Bronchial epithelial cell (primary cell): ENCODE measurements at regions not wholly inside any gene's neighbourhood (a gene's known extent, or its start where the extent isn't known, plus 50 kb on each side); places are given as distances from the start of the nearest gene placed in this dataset.

Experiments used
- DNase-seq: peaks from one replicate; pipeline ENCODE4 v3.0.0-alpha.2; 2010; ENCODE audit warnings: low read depth
- FAIRE-seq: peaks from 2 replicates; lab custom pipeline; 2011; peaks lifted over from hg19 to GRCh38; lab: Jason Lieb, UNC
- H3K27me3 ChIP-seq: 2 replicates; pipeline ENCODE4 v1.5.1; 2011; ENCODE audit warnings: low read length; ENCODE audit not compliant: control insufficient read depth, insufficient read depth
- H3K36me3 ChIP-seq: 2 replicates; pipeline ENCODE4 v1.5.1; 2011; ENCODE audit warnings: low read length; ENCODE audit not compliant: control insufficient read depth, insufficient read depth
- H3K4me3 ChIP-seq: 2 replicates; pipeline ENCODE4 v1.5.1; 2011; ENCODE audit warnings: mild to moderate bottlenecking, low read depth, low read length, control low read depth
- CTCF ChIP-seq: IDR thresholded peaks from 2 replicates; pipeline ENCODE4 v1.5.1; 2011; ENCODE audit warnings: mild to moderate bottlenecking, moderate library complexity, low read length, control low read depth, inconsistent platforms; ENCODE audit not compliant: insufficient read depth, severe bottlenecking

- FAIRE-seq (no peak), DNase-seq (no peak)
- Histone ChIP-seq H3K36me3 (no peaks in the 10 kb centered on the region), H3K27me3 (no peaks in the 10 kb centered on the region), H3K4me3 (no peak overlapping the region)
- no peak for TF ChIP-seq CTCF
These were observed 771.4 kb downstream of the AACS start for GRCh38 chr12:125836647-125837046.

- FAIRE-seq (no peak), DNase-seq (no peak)
- no peak overlapping the region for H3K4me3 ChIP-seq
- H3K36me3 ChIP-seq: no peaks in the 10 kb centered on the region
- H3K27me3 ChIP-seq: no peaks in the 10 kb centered on the region
- TF ChIP-seq CTCF: no peak
These were observed 776.1 kb downstream of the AACS start for GRCh38 chr12:125841332-125841731.

GRCh38 chr12:125852116-125852515, 786.9 kb downstream of the AACS start:
- DNase-seq (no peak), FAIRE-seq (peak; percentile 13)
- H3K27me3 ChIP-seq: no peaks in the 10 kb centered on the region
- no peak overlapping the region for H3K4me3 ChIP-seq
- no peaks in the 10 kb centered on the region for H3K36me3 ChIP-seq
- TF ChIP-seq CTCF: no peak

- Histone ChIP-seq H3K4me3 (no peak overlapping the region), H3K36me3 (no peaks in the 10 kb centered on the region), H3K27me3 (no peaks in the 10 kb centered on the region)
- TF ChIP-seq CTCF: no peak
- no peak for FAIRE-seq
- no peak for DNase-seq
These were observed 787.4 kb downstream of the AACS start for GRCh38 chr12:125852679-125853078.

GRCh38 chr12:125853670-125854069, 788.4 kb downstream of the AACS start:
- FAIRE-seq (no peak), DNase-seq (no peak)
- Histone ChIP-seq H3K27me3 (no peaks in the 10 kb centered on the region), H3K4me3 (no peak overlapping the region), H3K36me3 (no peaks in the 10 kb centered on the region)
- no peak for TF ChIP-seq CTCF

GRCh38 chr12:125856366-125856765, 791.1 kb downstream of the AACS start:
- Histone ChIP-seq H3K4me3 (no peak overlapping the region), H3K36me3 (no peaks in the 10 kb centered on the region), H3K27me3 (no peaks in the 10 kb centered on the region)
- no peak for DNase-seq
- FAIRE-seq: peak; percentile 83
- no peak for TF ChIP-seq CTCF
